Mucosa of descending colon (tissue), 3 donors: ENCODE measurements at regions not wholly inside any gene's neighbourhood (a gene's known extent, or its start where the extent isn't known, plus 50 kb on each side); places are given as distances from the start of the nearest gene placed in this dataset.
"Not testable (repeated sequence)": the region's sequence is repeated elsewhere in the genome, so short reads cannot be mapped to it uniquely, and the experiment has no call there.

ENCODE experiments used
- ATAC-seq: fragments of 200-7000 bp; cut with Tn5 transposase; one replicate; pipeline ENCODE4 v1.9.1; 2020; ENCODE audit warnings: mild to moderate bottlenecking, moderate library complexity
- DNase-seq, 3 donors: peaks; one replicate each; pipeline ENCODE4 v3.0.0-alpha.2; 2020
- H3K36me3 ChIP-seq: fragments of 200-600 bp; one replicate; pipeline ENCODE4 v1.8.0; 2021; ENCODE audit warnings: low read depth, mild to moderate bottlenecking
- H3K4me1 ChIP-seq: fragments of 200-600 bp; one replicate; pipeline ENCODE4 v1.8.0; 2021; ENCODE audit warnings: low read depth, mild to moderate bottlenecking
- H3K4me3 ChIP-seq: fragments of 200-600 bp; one replicate; pipeline ENCODE4 v1.8.0; 2021; ENCODE audit warnings: mild to moderate bottlenecking
- H3K9me3 ChIP-seq: fragments of 200-600 bp; one replicate; pipeline ENCODE4 v1.8.0; 2021; ENCODE audit warnings: mild to moderate bottlenecking
- intact Hi-C, 2 donors: fragments of 100-400 bp; cut with DNase I in 1 of 2; cut with micrococcal nuclease in 1 of 2; formaldehyde crosslinking; loops; one replicate each; pipeline versions ENCODE4 v1.11.0 to v1.11.1; 2022; cut with DNase I, micrococcal nuclease
- TF ChIP-seq, protein P1 (sequence below): fragments of 200-600 bp; IDR thresholded peaks from one replicate; pipeline ENCODE4 v1.8.0; 2022; ENCODE audit warnings: antibody characterized with exemption, mild to moderate bottlenecking
- donor health status: DM: no; HTN: no; CAD: no; lungs with moderate emphysema.
- donor health status: DM: no; HTN: no; CAD: no.
- donor health status: DM: no; HTN: yes; CAD: no.

- H3K9me3 ChIP-seq: no peaks in the 10 kb centered on the region
- ATAC-seq (no peak), DNase-seq (no peak)
- no peak overlapping the region for H3K4me3 ChIP-seq
- intact Hi-C loops: no loop called here
- no peaks in the 10 kb centered on the region for H3K4me1 ChIP-seq
- TF ChIP-seq, protein P1, sequence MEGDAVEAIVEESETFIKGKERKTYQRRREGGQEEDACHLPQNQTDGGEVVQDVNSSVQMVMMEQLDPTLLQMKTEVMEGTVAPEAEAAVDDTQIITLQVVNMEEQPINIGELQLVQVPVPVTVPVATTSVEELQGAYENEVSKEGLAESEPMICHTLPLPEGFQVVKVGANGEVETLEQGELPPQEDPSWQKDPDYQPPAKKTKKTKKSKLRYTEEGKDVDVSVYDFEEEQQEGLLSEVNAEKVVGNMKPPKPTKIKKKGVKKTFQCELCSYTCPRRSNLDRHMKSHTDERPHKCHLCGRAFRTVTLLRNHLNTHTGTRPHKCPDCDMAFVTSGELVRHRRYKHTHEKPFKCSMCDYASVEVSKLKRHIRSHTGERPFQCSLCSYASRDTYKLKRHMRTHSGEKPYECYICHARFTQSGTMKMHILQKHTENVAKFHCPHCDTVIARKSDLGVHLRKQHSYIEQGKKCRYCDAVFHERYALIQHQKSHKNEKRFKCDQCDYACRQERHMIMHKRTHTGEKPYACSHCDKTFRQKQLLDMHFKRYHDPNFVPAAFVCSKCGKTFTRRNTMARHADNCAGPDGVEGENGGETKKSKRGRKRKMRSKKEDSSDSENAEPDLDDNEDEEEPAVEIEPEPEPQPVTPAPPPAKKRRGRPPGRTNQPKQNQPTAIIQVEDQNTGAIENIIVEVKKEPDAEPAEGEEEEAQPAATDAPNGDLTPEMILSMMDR: no peak
- H3K36me3 ChIP-seq: no peaks in the 10 kb centered on the region
These were observed 97.2 kb upstream of the FRG1 start for GRCh38 chr4:189843413-189844009.

DNA sequence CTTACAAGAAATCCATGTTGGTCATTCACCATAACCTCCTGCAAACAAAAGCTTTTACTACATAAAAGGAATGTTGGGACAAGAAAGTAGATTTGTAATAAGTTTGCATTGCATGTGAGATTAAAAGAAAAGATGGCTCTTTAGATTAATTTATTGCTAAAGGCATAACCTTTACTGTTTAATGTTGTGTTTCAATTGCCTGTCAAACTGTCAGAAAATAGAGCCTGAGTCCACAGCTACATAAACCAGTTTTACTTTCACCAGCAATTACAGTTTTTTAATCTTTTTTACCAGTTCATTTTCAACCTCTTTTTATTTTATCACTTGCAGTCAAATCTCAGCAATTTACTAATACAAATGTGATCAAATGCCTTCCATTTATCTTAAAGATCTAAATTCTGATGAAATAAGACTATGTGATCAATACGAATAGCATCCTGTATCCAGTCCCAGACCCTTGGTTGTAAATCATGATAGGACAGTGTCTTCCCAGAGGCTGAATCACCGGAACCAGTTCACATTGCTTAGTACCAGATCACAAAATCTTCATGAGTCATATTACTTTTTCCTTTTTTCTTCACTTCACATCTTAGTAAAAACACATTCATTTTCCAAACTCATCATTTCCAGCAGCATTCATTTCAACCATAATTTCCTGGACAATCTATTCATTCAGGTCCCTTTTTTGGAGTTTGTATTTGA is 95.4 kb upstream of the FRG1 start:
- intact Hi-C loops: no loop called here
- H3K4me3 ChIP-seq: no peak overlapping the region
- ATAC-seq (no peak), DNase-seq (no peak)
- H3K36me3 ChIP-seq: no peaks in the 10 kb centered on the region
- H3K9me3 ChIP-seq: no peaks in the 10 kb centered on the region
- H3K4me1 ChIP-seq: no peaks in the 10 kb centered on the region
- TF ChIP-seq, protein P1: no peak

DNA sequence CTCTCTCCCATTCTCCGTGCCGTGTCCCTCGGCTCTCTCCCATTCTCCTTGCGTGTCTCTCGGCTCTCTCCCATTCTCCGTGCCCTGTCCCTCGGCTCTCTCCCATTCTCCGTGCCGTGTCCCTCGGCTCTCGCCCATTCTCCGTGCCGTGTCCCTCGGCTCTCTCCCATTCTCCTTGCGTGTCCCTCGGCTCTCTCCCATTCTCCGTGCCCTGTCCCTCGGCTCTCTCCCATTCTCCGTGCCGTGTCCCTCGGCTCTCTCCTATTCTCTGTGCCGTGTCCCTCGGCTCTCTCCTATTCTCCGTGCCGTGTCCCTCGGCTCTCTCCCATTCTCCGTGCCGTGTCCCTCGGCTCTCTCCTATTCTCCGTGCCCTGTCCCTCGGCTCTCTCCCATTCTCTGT is 94.6 kb upstream of the FRG1 start:
- DNase-seq, H3K9me3 ChIP-seq, intact Hi-C loops, H3K36me3 ChIP-seq, H3K4me1 ChIP-seq, ATAC-seq, H3K4me3 ChIP-seq: not testable (repeated sequence)

DNA sequence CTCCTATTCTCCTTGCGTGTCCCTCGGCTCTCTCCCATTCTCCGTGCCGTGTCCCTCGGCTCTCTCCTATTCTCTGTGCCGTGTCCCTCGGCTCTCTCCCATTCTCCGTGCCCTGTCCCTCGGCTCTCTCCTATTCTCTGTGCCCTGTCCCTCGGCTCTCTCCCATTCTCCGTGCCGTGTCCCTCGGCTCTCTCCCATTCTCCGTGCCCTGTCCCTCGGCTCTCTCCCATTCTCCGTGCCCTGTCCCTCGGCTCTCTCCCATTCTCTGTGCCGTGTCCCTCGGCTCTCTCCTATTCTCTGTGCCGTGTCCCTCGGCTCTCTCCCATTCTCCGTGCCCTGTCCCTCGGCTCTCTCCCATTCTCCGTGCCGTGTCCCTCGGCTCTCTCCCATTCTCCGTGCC is 94.1 kb upstream of the FRG1 start:
- H3K36me3 ChIP-seq, intact Hi-C loops, H3K9me3 ChIP-seq, H3K4me1 ChIP-seq, H3K4me3 ChIP-seq, ATAC-seq, DNase-seq: not testable (repeated sequence)

DNA sequence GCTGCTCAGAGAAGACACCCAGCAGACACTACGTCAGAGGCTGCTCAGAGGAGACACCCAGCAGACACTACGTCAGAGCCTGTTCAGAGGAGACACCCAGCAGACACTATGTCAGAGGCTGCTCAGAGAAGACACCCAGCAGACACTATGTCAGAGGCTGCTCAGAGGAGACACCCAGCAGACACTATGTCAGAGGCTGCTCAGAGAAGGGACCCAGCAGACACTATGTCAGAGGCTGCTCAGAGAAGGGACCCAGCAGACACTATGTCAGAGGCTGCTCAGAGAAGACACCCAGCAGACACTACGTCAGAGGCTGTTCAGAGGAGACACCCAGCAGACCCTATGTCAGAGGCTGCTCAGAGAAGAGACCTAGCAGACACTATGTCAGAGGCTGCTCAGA is 92.0 kb upstream of the FRG1 start:
- H3K36me3 ChIP-seq, H3K9me3 ChIP-seq, intact Hi-C loops, DNase-seq, H3K4me3 ChIP-seq, ATAC-seq, H3K4me1 ChIP-seq: not testable (repeated sequence)

DNA sequence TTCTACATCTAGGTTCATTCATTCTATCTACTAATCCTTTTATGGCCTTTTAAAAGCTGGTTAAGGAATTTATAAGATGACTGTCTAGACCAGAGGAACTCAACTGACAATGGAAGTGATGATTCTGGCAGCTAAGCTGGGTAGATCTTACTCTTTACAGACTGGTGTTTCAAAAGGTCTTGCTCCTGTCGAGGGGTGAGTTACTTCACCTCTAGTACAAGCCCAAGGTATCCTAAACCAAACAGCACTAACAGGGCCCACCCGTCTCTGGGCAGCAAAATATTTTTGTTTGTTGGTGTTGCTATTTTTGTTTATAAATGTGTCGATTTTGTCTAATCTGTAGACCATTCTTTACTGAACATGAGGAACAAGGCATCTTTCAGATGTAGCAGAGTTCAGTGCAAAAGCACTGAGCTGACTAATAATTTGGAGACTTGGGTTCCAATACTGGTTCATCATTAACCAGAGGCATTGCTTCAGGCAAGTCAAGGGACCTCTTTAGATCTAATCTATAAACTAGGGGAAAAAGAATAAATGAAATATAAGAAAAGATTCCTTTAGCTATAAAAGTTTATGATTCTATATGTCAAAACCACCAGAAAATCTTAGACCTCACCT is 90.3 kb upstream of the FRG1 start:
- no peaks in the 10 kb centered on the region for H3K9me3 ChIP-seq
- no peak for DNase-seq
- no peak overlapping the region for H3K4me3 ChIP-seq
- TF ChIP-seq, protein P1: no peak
- no peaks in the 10 kb centered on the region for H3K4me1 ChIP-seq
- ATAC-seq: no peak
- no peaks in the 10 kb centered on the region for H3K36me3 ChIP-seq
- intact Hi-C loops: no loop called here

DNA sequence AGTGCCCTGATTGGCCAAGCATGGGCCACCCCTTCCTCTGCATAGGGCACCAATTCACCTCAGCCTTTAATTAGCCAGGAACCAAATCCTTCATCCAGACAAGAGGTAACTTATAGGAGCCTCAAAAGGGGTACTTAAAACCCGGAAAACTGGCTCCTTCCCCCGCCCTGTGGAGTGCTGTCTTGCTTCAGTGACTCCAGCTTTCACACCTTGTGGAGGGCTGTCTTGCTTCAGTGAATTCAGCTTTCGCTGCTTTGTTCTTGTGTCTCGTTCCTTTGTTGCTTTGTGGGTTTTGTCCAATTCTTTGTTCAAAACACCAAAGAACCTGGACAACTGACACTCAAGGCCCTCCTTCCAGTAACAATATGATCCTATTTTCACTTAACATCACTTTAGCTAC is 82.2 kb upstream of the FRG1 start:
- Histone ChIP-seq H3K4me1 (no peaks in the 10 kb centered on the region), H3K4me3 (no peak overlapping the region), H3K9me3 (no peaks in the 10 kb centered on the region), H3K36me3 (no peaks in the 10 kb centered on the region)
- DNase-seq: no peak
- TF ChIP-seq, protein P1: no peak
- intact Hi-C loops: no loop called here
- no peak for ATAC-seq
